ENCODE measurements at regions not wholly inside any gene's neighbourhood (a gene's known extent, or its start where the extent isn't known, plus 50 kb on each side); places are given as distances from the start of the nearest gene placed in this dataset.

DNA sequence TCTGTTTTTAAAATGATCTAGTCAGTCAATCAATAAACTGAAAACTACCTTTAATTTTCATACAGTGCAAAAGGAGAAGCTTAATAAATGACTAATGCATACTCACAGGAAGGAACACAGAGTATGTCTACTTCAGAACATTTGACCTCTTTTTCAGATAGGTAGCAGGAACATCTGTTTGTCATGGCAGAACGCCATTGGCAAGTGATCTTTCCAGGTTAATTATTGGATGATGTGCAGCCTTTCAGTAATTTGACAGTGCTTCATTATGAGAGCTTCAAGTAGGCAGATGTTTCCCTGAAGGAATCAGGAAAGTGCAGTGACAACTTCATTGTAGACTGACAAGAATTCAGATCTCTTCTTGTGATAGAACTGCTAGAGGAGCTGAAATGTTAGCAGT is 325.0 kb downstream of the OTOL1 start:
- DNase-seq, result no peak

DNA sequence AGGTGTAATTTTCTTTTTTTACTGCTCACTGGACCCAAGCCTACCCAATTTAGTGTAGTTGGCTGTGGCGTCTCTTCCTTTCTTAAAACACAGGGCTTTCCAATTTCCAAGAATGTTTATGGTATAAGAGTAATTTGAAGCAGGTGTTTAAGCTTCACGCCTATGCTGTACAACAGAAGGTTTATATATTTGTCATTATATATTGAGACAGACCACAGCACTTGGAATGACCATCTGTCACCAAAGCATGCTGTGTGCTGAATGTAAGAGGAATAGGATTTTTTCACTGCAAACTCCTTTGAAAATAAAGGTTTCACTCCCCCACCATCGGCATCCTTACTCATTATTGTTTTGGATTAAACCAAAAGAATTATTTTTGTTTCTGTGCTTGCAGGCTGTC is 325.7 kb downstream of the OTOL1 start:
- DNase-seq, result peak; percentile 20

DNA sequence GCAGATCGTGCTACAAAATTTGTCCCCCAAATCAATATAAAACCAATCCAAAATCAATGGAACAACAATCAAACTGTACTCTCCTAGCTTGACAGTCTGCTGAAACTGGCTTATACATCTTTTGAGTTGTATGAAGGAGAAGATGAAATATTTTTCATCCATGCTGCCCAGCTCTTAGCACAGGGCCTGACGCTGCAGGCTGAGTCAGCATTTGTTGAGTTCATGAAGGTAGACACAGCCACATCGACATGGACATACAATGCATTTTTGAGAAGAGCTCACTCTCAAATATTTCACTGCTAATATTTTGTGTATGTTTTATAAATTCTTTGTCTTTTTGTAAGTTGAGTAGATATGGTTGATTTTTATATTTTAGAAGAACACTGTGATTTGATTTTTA is 327.3 kb downstream of the OTOL1 start:
- DNase-seq, result no peak

DNA sequence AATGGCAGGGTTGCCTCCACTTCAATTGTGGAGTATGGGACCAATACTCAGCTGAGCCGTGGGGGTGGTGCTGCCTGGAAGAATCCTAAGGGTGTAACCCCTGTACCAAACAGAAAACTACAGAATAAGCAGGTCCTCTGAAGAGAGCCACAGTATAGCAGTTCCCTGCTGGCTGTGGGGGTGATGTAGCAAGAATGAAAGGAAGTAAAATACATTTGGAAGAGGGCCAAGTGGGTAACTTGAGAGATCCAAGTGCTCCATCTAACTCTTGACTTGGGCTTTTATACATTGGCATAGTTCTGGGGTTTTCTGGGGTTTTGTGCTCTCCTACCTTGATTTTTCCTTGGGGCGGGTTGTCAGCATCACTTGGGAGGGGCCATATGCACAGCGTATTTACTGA is 341.4 kb downstream of the OTOL1 start:
- no peak for DNase-seq

DNA sequence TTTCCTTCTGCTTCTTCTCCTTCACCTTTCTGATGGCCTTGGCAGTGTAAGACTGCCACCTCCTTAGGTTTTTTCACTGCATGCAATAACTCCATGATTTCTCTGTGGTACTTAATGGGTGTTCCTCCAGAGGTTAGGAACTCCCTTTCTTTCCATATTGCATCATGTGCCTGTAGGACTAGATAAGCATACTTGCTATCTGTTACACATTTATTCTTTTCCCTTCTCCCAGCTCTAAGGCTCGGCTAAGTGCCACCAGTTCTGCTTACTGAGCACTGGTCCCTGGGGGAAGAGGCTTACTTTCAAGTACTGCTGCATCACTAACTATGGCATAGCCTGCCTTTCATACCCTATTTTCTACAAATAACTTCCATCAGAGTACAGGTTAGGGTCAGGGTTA is 351.8 kb downstream of the OTOL1 start:
- DNase-seq, result no peak

DNA sequence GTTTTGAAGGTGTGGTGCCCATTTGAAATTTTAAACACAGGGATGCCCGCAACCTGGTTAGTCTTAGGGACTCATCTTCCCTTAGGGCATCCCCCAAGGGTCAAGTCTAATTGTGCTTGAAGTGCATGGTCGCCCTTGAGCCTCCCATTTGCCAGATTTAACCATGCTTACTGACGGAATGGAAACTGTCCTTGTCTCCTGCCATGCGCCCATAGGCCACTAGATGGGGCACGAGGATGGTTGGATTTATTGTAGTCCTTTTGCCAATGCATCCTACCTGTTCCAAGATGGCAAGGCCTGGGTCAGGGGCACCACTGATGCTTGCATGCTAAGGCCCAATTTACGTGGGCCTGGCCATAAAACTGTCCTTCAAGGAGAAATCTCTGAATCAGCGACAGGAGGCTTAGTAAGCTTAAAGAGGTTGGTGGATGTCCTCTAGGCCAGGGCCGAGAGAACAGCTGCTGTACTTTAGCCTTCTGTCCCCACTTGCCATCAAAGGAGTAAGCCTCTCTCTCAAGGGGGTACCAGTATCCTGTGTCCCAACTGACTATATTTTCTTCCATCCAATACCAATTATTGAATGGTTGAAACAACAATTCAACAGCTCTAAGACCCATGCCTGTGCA is 355.4 kb downstream of the OTOL1 start:
- peak; percentile 7 for DNase-seq

DNA sequence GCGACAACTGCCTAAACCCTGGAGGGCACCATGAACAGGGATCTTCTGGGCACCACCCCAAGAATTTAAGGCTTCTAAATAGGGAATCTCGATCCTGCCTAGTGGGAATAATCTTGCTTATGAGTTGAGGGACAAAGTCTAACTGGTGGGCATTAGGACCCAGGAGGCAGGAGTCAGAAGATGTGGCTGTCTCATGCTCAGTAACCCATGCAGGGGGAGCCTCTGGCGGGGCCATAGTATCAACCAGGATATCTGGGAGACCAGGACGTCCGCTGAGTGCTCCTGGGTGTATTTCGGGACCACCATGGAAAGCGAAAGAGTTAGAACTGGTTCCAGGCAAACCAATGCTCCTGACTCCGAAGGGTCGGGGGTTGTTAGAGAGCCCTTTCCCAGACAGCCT is 356.1 kb downstream of the OTOL1 start:
- no peak for DNase-seq

DNA sequence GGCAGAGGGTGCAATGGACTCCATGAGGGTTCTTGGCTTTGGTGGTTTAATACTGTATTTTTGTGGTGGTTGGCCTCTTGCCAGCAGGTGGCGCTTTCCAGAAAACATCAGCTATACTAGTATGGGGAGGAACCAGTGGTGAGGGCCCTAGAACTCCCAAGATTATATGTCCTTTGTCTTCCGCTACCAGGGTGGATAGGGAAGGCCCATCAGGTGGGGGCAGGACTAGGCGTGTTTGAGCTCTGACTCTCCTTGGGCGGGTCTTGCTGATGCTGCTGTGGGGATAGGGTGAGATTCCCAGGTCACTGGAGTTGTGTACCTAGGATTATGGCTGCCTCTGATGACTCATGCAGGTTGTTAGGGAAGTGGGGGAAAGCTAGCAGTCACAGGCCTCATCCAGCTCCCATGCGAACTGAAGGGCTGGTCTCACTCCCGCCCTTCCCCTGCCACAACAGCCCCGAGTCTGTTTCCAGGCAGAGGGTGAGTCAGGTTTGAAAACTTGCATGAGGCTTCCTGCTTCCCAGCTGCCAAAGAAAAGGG is 357.7 kb downstream of the OTOL1 start:
- DNase-seq, result no peak

DNA sequence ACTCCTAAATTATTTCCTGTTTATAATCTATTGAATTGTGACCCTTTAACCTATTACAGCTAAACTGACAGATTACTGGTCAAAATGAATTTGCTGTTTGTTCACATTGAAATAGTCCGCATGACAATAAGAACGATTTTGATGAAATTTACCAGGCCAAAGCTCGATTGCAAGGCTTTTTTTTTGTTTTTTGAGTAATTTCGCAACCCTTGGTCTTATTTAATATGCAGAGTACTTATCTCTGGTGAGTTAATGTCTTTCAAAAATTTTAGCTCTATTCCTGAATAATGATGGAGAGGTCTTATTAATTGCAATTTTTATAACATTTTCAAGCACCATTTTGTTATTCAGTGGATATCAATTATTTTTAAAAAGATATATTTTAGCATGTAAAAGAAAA is 362.4 kb downstream of the OTOL1 start:
- no peak for DNase-seq

DNA sequence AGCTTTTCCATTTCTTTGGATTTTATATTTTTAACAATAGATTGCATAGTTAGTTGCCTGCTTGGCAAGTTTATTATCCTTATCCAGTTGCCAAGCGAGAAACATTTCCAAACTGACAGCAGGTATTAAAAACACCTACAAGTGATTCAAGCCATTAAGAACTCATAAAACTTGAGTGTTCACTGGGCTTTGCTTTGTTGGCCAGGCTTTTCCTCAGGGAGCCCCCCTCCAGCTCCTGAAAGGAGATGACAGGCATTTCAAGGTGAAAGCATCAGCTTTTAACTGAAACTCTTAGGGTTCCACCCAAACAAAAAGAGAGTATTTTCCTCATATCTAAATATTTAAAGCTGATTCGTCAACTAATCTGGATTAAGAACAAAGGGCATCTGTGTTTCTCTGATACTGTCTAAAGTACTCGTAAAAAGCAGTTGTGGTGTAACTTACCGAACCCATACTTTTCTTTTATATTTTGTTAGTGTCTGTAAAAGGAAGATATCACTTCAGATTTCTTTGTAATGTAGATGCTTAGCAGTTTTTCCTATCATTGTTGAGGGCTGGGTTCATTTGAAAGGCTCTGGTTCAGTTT is 363.4 kb downstream of the OTOL1 start:
- DNase-seq, result no peak

DNA sequence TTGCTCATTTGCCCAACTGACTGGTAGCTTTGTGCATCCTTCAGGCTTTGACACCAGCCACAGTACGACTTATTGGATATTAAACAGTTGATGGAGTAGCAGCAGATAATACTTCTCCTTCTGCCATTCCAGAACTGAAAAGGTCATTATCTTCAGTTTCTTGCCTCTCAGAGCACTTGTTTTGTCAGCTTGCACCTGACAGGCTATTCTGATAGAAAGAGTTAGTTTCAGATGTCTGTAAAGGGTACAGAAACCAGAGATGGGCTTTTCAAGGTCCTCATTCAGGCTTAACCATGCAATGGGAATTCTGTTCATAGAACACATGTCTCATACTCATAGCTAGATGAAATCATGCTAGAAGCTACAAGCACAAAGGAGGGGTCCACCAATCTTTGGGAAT is 367.2 kb downstream of the OTOL1 start:
- no peak for DNase-seq

DNA sequence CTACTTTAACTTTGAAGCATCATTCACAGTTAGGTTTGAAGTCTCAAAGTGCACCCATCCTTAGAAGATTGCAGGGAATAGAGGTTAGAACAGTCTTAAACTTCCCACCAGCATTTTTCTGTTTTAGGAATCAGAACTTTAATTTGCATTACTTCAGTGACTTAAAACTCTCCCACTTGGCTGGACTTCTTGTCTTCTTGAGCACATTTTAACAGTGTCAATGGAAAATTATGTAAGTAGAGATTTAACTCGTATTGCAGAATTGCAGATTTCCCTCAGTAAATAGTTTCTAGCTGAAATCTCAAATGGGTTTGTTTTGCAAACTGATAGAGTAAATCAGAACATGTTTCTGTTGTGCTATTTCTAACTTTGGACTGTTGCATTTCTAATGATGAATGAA is 369.6 kb downstream of the OTOL1 start:
- no peak for DNase-seq

DNA sequence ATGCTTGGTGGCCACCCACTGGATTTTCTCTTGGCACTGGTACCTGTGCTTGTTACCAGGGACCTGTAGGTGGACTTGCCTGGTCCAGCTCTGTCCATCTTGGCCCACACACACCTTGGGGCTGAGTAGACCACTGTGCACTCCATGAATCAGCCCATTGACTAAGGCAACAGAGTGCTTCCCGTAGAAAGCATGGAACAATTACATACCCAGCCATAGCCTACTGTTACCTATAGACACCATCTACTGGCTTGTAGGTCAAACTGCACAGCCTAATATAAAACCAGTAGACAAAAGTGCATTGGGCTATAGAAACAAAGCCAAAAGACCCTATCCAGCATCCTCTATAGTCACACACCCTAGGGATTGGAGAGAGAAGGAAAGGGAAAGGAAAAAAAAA is 378.9 kb downstream of the OTOL1 start:
- DNase-seq, result no peak

DNA sequence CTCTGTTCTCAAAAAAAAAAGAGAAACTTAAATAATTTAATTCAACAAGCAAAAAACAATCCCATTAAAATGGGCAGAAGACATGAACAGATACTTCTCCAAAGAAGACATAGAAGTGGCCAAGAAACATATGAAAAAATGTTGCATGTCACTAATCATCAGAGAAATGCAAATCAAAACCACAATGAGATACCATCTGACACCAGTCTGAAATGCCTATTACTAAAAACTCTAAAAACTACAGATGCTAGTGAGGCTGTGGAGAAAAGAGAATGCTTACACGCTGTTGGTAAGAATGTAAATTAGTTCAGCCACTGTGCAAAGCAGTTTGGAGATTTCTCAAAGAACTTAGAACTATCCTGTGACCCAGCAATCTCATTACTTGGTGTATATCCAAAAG is 382.9 kb downstream of the OTOL1 start:
- no peak for DNase-seq

DNA sequence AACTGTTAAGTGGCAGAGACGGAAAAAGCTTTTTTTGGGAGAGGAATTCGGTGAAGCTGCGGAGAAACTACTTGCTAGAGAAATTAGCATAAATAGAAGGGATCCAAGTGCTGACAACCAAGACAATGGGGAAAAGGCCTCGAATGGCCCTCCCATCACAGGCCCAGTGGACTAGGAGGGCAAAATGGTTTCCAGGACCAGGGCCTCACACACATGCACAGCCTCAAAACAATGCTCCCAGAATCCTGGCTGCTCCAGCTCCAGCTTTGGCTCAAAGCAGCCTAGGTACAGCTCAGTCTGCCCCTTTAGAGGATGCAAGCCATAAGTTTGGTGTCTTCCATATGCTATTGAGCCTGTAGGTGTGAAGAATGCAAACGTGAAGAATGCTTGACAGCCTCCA is 388.2 kb downstream of the OTOL1 start:
- DNase-seq, result no peak

DNA sequence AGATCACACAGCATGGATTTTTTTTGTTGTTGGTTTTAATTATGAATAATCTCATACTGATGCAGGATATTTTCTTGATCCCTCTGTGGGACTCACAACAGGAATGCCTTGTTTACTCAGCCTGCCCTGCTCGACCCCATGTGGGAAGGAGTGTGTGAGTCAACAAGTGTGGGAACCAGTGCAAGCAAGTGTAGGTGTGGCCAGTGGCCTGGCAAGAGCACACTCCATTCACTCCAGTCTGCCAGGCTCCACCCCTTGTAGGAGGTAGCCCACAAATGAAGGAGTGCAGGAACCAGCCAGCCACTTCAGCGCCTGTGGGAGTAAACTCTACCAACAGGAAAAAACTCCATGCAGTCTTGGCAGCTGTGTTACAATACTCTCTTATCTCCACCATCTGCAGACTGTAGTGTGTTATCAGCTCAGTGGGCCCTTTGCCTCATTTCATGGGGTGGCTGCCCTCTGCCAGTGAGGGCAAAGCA is 393.6 kb downstream of the OTOL1 start:
- no peak for DNase-seq

DNA sequence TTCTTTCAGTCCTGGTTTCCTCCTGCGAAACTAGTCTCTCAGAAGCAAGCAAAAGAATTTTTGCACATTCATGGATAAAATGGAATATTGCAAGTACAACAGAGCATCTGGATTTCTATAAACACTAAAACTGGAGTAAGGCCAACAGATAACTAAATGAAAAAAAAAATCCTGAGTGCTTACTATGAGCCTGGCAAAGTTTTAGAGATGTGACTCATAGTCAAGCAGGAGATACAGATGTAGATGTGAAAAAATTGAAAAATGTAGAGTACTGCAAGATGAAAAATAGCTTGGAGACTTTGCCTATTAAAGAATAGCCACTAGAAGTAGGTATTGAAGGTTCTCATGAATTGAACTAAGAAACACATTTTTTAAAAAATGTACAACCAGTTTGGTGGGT is 397.4 kb downstream of the OTOL1 start:
- DNase-seq, result no peak

DNA sequence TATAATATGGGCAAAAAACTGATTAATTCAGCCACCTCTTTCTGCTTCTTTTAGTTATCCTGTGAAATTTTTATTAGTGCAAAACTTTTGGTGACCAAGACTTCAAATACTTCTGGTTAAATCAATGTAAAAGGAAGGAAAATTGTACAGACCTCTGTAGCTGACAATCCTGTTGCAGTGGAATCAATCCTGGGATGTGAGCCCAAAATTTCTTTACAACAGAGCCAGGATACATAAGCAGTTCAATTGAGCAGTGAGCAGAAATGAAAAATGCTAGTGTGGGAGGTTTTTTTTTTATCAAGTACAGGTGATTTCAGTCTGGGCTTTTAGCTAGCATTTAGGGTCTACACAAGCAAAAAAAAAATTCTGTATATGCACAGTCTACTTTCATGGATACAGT is 398.0 kb downstream of the OTOL1 start:
- DNase-seq, result no peak

DNA sequence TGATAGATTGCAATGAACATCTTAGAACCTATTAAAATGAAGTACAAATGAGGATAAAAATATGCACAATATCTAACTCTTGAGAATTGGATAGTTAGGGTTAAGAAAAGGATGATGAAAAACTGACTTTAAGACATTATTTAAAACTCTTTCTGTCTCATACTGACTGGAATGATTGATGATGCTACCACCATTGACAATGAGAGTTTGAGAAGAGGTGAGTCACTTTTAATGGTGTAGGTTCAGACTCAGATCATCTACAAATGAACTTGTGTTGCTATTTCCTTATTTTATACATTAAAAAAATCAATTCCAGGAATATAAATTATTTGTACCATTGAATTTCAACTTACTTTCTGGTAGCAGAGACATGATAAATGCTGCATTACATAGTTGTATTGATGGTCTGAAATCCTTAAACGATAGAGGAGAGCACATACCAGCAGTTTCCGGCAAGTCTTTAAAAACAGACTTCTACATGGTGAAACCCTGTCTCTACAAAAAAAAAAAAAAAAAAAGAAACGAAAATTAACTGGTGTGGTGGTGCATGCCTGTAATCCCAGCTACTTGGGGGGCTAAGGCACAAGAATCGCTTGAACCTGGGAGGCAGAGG is 409.0 kb downstream of the OTOL1 start:
- DNase-seq, result no peak

DNA sequence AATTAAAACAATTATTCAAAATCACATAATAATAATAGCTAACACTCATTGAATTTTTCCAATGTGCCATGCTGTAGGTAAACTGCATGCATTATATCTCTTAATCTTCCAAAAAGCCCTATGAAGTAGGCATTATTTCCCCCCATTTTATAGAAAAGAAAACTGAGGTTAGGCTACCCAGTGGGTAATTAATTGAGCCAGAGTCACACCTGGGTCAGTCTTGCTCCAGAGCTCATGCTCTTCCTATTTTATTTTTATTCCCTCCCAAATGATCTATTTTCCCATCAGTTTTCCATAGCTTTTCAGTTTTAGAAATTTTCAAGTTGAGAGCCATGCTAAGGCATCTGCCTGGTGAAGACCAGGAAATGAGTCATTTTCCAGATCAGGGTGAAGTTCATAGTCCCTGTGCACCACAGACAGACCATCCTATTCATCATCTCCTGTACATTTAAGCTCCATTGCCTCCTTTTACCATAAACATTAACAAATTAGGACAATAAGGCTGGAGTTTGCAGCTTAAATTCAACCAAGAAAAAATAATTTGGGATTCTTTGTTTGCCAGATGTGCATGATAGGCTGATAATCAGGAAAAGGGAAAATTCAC is 417.3 kb downstream of the OTOL1 start:
- DNase-seq, result no peak

DNA sequence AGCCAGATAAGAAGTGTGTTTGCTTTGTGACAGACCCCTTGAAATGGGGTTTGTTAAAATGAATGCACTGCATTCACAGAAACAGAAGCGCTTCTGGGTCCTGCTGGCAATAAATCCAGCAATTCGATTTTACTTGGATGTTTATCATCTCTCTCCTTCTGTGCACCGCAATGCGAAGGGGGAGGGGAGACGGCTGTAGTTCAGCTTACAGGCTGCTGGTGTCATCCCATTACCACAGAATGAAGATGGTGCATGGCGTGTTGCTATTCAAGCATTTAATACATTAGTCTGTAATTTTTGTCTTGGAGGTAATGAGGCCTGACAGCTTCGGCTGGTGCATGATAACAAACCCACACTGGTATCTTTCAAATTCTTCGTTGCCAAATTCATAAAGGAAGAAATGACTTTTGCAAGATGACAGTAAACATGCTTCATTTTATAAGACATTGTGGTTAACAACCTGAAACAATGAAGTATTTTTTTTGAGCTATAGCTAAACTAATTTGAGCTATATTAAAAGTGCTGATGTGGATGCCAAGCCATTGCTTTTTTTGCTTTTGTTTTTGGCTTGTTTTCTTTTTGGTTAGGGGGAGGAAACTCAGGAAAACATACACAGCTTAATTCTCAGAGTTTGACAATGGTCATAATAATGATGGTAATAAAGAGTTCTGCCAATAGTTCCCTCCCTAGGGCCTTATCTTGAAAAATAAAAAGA is 418.3 kb downstream of the OTOL1 start:
- peak; percentile 27 for DNase-seq

DNA sequence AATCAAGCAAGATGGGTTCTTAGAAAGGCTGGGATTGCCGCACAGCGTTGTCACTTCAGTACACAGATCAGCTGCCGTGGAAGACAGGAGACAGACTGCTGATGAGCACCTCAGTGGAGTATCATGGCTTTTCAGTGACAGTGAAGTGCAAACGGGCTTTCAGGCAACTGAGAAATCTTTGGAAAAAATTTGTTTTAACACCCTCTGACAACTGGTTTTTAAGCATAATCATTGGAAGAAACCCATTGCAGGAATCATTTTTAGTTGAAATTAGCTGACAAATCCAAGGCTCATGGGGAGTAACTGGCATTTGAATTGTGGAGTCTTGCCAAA is 418.8 kb downstream of the OTOL1 start:
- DNase-seq, result no peak

DNA sequence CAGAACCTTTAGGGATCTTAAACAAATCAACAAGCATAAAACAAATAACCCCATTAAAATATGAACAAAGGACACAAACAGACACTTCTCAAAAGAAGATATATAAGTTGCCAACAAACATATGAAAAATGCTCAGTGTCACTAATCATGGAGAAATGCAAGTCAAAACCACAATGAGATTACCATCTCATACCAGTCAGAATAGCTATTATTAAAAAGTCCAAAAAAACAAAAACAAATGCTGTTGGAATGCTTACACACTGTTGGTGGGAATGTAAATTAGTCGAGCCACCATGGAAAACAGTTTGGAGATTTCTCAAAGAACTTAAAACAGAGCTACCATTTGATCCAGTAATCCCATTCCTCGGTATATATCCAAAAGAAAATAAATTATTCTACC is 423.6 kb downstream of the OTOL1 start:
- no peak for DNase-seq

Data from NCI-H1694 treated with DMSO at 0.1 percent for 48 hours (cell line).